ENCODE measurements at regions not wholly inside any gene's neighbourhood (a gene's known extent, or its start where the extent isn't known, plus 50 kb on each side); places are given as distances from the start of the nearest gene placed in this dataset.

GRCh38 chr13:100855151-100855550 lies 180.6 kb upstream of the TMTC4 start:
- no peak for TF ChIP-seq CTCF (IDR thresholded peaks at IDR 0.05; ENCODE audit: partially characterized antibody, unreplicated experiment)
- Mint-ChIP-seq H3K27me3 (ENCODE audit: unreplicated experiment) (no peaks in the 10 kb centered on the region), H3K4me1 (ENCODE audit: low read depth, unreplicated experiment) (peaks cover 1% of the 10 kb centered on the region), H3K36me3 (ENCODE audit: unreplicated experiment) (no peaks in the 10 kb centered on the region), H3K4me3 (ENCODE audit: unreplicated experiment) (no peak overlapping the region), H3K9me3 (ENCODE audit: unreplicated experiment) (no peaks in the 10 kb centered on the region), H3K27ac (ENCODE audit: unreplicated experiment) (no peak overlapping the region)
- no peak for DNase-seq

- Mint-ChIP-seq H3K27ac (ENCODE audit: unreplicated experiment) (no peak overlapping the region), H3K9me3 (ENCODE audit: unreplicated experiment) (no peaks in the 10 kb centered on the region), H3K4me3 (ENCODE audit: unreplicated experiment) (no peak overlapping the region), H3K27me3 (ENCODE audit: unreplicated experiment) (no peaks in the 10 kb centered on the region), H3K36me3 (ENCODE audit: unreplicated experiment) (no peaks in the 10 kb centered on the region), H3K4me1 (ENCODE audit: low read depth, unreplicated experiment) (no peaks in the 10 kb centered on the region)
- no peak for TF ChIP-seq CTCF (IDR thresholded peaks at IDR 0.05; ENCODE audit: partially characterized antibody, unreplicated experiment)
- DNase-seq = no peak
These were observed 179.4 kb upstream of the TMTC4 start for GRCh38 chr13:100854006-100854405.

- Mint-ChIP-seq H3K27ac (ENCODE audit: unreplicated experiment) (no peak overlapping the region), H3K9me3 (ENCODE audit: unreplicated experiment) (no peaks in the 10 kb centered on the region), H3K4me1 (ENCODE audit: low read depth, unreplicated experiment) (no peaks in the 10 kb centered on the region), H3K27me3 (ENCODE audit: unreplicated experiment) (no peaks in the 10 kb centered on the region), H3K36me3 (ENCODE audit: unreplicated experiment) (no peaks in the 10 kb centered on the region), H3K4me3 (ENCODE audit: unreplicated experiment) (no peak overlapping the region)
- TF ChIP-seq CTCF (IDR thresholded peaks at IDR 0.05; ENCODE audit: partially characterized antibody, unreplicated experiment) = no peak
- DNase-seq = no peak
These were observed 178.8 kb upstream of the TMTC4 start for GRCh38 chr13:100853434-100853833.

GRCh38 chr13:100852146-100852545 lies 177.6 kb upstream of the TMTC4 start:
- Mint-ChIP-seq H3K4me1 (ENCODE audit: low read depth, unreplicated experiment) (no peaks in the 10 kb centered on the region), H3K4me3 (ENCODE audit: unreplicated experiment) (no peak overlapping the region), H3K36me3 (ENCODE audit: unreplicated experiment) (no peaks in the 10 kb centered on the region), H3K27ac (ENCODE audit: unreplicated experiment) (no peak overlapping the region), H3K9me3 (ENCODE audit: unreplicated experiment) (no peaks in the 10 kb centered on the region), H3K27me3 (ENCODE audit: unreplicated experiment) (no peaks in the 10 kb centered on the region)
- TF ChIP-seq CTCF (IDR thresholded peaks at IDR 0.05; ENCODE audit: partially characterized antibody, unreplicated experiment) = no peak
- no peak for DNase-seq

GRCh38 chr13:100848304-100848703 lies 173.7 kb upstream of the TMTC4 start:
- no peak for TF ChIP-seq CTCF (IDR thresholded peaks at IDR 0.05; ENCODE audit: partially characterized antibody, unreplicated experiment)
- no peak for DNase-seq
- Mint-ChIP-seq H3K27me3 (ENCODE audit: unreplicated experiment) (no peaks in the 10 kb centered on the region), H3K9me3 (ENCODE audit: unreplicated experiment) (no peaks in the 10 kb centered on the region), H3K36me3 (ENCODE audit: unreplicated experiment) (no peaks in the 10 kb centered on the region), H3K27ac (ENCODE audit: unreplicated experiment) (no peak overlapping the region), H3K4me1 (ENCODE audit: low read depth, unreplicated experiment) (no peaks in the 10 kb centered on the region), H3K4me3 (ENCODE audit: unreplicated experiment) (no peak overlapping the region)

All from glutamatergic neuron (in vitro differentiated cells).